GM23338 (cell line): ENCODE measurements at regions not wholly inside any gene's neighbourhood (a gene's known extent, or its start where the extent isn't known, plus 50 kb on each side); places are given as distances from the start of the nearest gene placed in this dataset.

Experiments used
- ATAC-seq: fragments of 200-7000 bp; cut with Tn5 transposase; 3 replicates; pipeline ENCODE4 v1.9.1; 2020
- DNase-seq: peaks from one replicate; pipeline ENCODE4 v3.0.0-alpha.2; 2015; ENCODE audit warnings: low spot score
- H2AFZ ChIP-seq: fragments of 200-600 bp; sonication (generic); 2 replicates; pipeline ENCODE4 v1.8.0; 2016; ENCODE audit warnings: antibody characterized with exemption, mild to moderate bottlenecking, moderate library complexity
- H3F3A ChIP-seq: fragments of 200-600 bp; sonication (generic); replicated peaks from 2 replicates; pipeline ENCODE4 v1.8.0; 2017; ENCODE audit warnings: antibody characterized with exemption, mixed run types, low read depth
- H3K27ac ChIP-seq: fragments of 200-600 bp; sonication (generic); 2 replicates; pipeline ENCODE4 v1.6.1; 2016; ENCODE audit warnings: low read depth
- H3K27me3 ChIP-seq: fragments of 200-600 bp; sonication (generic); 2 replicates; pipeline ENCODE4 v1.8.0; 2016; ENCODE audit warnings: mild to moderate bottlenecking, mixed run types, moderate library complexity; ENCODE audit not compliant: insufficient read depth
- H3K36me3 ChIP-seq: fragments of 200-600 bp; sonication (generic); 2 replicates; pipeline ENCODE4 v1.8.0; 2016; ENCODE audit warnings: mild to moderate bottlenecking; ENCODE audit not compliant: insufficient read depth
- H3K4me1 ChIP-seq: fragments of 200-600 bp; sonication (generic); 2 replicates; pipeline ENCODE4 v1.8.0; 2016; ENCODE audit warnings: mild to moderate bottlenecking, moderate library complexity; ENCODE audit not compliant: insufficient read depth
- H3K4me2 ChIP-seq: fragments of 200-600 bp; sonication (generic); 2 replicates; pipeline ENCODE4 v1.7.1; 2017; ENCODE audit warnings: mixed run types
- H3K4me3 ChIP-seq: fragments of 200-600 bp; sonication (generic); 2 replicates; pipeline ENCODE4 v1.6.1; 2016; ENCODE audit warnings: mixed run types
- H3K79me2 ChIP-seq: fragments of 200-600 bp; sonication (generic); replicated peaks from 2 replicates; pipeline ENCODE4 v1.8.0; 2017; ENCODE audit warnings: mild to moderate bottlenecking; ENCODE audit not compliant: insufficient read depth
- H3K9me2 ChIP-seq: fragments of 200-600 bp; sonication (generic); 2 replicates; pipeline ENCODE4 v1.8.0; 2017; ENCODE audit not compliant: insufficient read depth
- H4K20me1 ChIP-seq: fragments of 200-600 bp; sonication (generic); replicated peaks from 2 replicates; pipeline ENCODE4 v1.8.0; 2017; ENCODE audit warnings: mild to moderate bottlenecking; ENCODE audit not compliant: insufficient read depth
- H3K27ac Mint-ChIP-seq: 2 replicates; pipeline ENCODE4 v1.8.0; 2020; ENCODE audit warnings: inconsistent platforms, mild to moderate bottlenecking, moderate library complexity, mixed read lengths
- H3K27me3 Mint-ChIP-seq: 3 replicates; pipeline ENCODE4 v1.8.0; 2022; ENCODE audit warnings: low read depth, mild to moderate bottlenecking, moderate library complexity, mixed read lengths, inconsistent platforms; ENCODE audit not compliant: insufficient read depth, poor library complexity
- H3K36me3 Mint-ChIP-seq: 3 replicates; pipeline ENCODE4 v1.8.0; 2021; ENCODE audit warnings: low read depth, mild to moderate bottlenecking, inconsistent platforms, moderate library complexity, mixed read lengths
- H3K4me1 Mint-ChIP-seq: 3 replicates; pipeline ENCODE4 v1.8.0; 2020; ENCODE audit warnings: mild to moderate bottlenecking, inconsistent platforms, mixed read lengths
- H3K4me3 Mint-ChIP-seq: 3 replicates; pipeline ENCODE4 v1.8.0; 2021; ENCODE audit warnings: moderate library complexity, mild to moderate bottlenecking, inconsistent platforms, mixed read lengths
- H3K9me3 Mint-ChIP-seq: 3 replicates; pipeline ENCODE4 v1.8.0; 2020; ENCODE audit warnings: moderate library complexity, mild to moderate bottlenecking, inconsistent platforms, mixed read lengths
- CREB1 ChIP-seq: fragments of 250-450 bp; sonication (Bioruptor Pico); IDR thresholded peaks from 2 replicates; pipeline ENCODE4 v1.5.0; 2020; ENCODE audit warnings: low read depth, mild to moderate bottlenecking, moderate library complexity
- EZH2 ChIP-seq: fragments of 200-600 bp; sonication (generic); IDR thresholded peaks from one replicate; pipeline ENCODE4 v1.8.0; 2017; ENCODE audit warnings: antibody characterized with exemption, mild to moderate bottlenecking, low read depth; ENCODE audit not compliant: unreplicated experiment
- EZH2phosphoT487 ChIP-seq: fragments of 200-600 bp; sonication (generic); IDR thresholded peaks from one replicate; pipeline ENCODE4 v1.8.1; 2018; ENCODE audit warnings: antibody characterized with exemption; ENCODE audit not compliant: unreplicated experiment
- JUNB ChIP-seq: IDR thresholded peaks from one replicate; pipeline ENCODE4 v1.6.1; 2016; ENCODE audit warnings: antibody characterized with exemption; ENCODE audit not compliant: unreplicated experiment
- NANOG ChIP-seq: IDR thresholded peaks from 2 replicates; pipeline ENCODE4 v1.6.1; 2016; ENCODE audit warnings: antibody characterized with exemption, borderline replicate concordance
- POLR2AphosphoS5 ChIP-seq: IDR thresholded peaks from 2 replicates; pipeline ENCODE4 v1.6.1; 2016; ENCODE audit warnings: antibody characterized with exemption, low read depth
- STAT1 ChIP-seq: IDR thresholded peaks from one replicate; pipeline ENCODE4 v1.6.1; 2016; ENCODE audit warnings: antibody characterized with exemption; ENCODE audit not compliant: unreplicated experiment
- ZNF114 ChIP-seq: fragments of 250-450 bp; sonication (Bioruptor Pico); IDR thresholded peaks from 2 replicates; pipeline ENCODE4 v1.5.0; 2020; ENCODE audit warnings: mild to moderate bottlenecking, moderate library complexity
- ZNF331 ChIP-seq: fragments of 250-450 bp; sonication (Bioruptor Pico); IDR thresholded peaks from 2 replicates; pipeline ENCODE4 v1.5.0; 2020; ENCODE audit warnings: low read depth, mild to moderate bottlenecking, moderate library complexity
- TF ChIP-seq, protein P1 (sequence below): IDR thresholded peaks from 2 replicates; pipeline ENCODE4 v1.6.1; 2016; ENCODE audit warnings: antibody characterized with exemption
- TF ChIP-seq, protein P2 (sequence below): IDR thresholded peaks from one replicate; pipeline ENCODE4 v1.6.1; 2018; ENCODE audit warnings: antibody characterized with exemption; ENCODE audit not compliant: unreplicated experiment
- TF ChIP-seq, protein P3 (sequence below), 2 experiments: fragments of 200-600 bp in 1 of 2; sonication (generic) in 1 of 2; conservative IDR thresholded peaks; 2 replicates each; pipeline versions ENCODE4 v1.5.1 to v1.6.1; 2016 to 2017; ENCODE audit warnings: antibody characterized with exemption in 2 of 2, low read depth in 2 of 2, mild to moderate bottlenecking in 2 of 2, moderate library complexity in 1 of 2
- TF ChIP-seq, protein P4 (sequence below): fragments of 250-450 bp; sonication (Bioruptor Pico); IDR thresholded peaks from 2 replicates; pipeline ENCODE4 v1.5.0; 2020; ENCODE audit warnings: mild to moderate bottlenecking, moderate library complexity

DNA sequence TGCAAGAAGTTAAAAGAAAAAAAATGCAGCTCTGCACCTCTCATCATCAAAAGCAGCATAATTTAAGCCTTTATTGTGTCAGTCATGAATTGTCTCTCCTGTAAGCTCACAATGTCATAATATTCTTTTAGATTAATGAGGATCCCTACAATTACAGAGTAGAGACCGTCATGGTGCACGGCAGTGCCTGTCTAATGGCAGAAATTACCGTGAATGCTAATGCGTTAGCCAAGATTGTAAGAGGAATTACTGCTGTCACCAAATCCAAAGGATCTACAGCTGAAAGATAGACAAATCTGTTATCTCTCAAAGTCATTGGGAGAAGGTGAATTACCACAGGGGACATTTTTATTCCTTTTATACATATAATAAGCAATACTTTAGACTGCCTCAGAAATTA is 631.6 kb upstream of the NRSN1 start (continued):
- TF ChIP-seq, protein P1, sequence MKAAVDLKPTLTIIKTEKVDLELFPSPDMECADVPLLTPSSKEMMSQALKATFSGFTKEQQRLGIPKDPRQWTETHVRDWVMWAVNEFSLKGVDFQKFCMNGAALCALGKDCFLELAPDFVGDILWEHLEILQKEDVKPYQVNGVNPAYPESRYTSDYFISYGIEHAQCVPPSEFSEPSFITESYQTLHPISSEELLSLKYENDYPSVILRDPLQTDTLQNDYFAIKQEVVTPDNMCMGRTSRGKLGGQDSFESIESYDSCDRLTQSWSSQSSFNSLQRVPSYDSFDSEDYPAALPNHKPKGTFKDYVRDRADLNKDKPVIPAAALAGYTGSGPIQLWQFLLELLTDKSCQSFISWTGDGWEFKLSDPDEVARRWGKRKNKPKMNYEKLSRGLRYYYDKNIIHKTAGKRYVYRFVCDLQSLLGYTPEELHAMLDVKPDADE, result no peak
- TF ChIP-seq CREB1 (no peak), POLR2AphosphoS5 (no peak)

DNA sequence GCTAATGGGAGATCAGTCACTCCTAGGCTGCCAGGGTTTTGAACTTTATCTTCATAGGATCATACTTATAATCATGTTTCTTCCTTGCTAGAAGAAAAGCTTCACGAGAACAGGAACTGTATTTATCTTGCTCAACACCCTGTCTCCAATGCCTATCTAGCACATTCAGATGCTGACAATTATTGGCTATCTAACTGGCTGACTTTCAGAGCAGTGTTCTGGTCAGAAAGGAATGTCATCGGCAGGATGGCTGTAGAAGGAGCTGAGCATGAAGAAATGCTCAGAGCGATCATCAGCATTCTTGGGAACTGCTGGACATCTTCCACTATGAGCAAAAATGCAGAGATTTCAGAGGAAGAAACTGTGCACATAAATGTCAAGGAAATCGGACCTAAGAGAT is 628.0 kb upstream of the NRSN1 start:
- Histone ChIP-seq H3K4me1 (no peaks in the 10 kb centered on the region), H3K27me3 (no peaks in the 10 kb centered on the region), H4K20me1 (no peaks in the 10 kb centered on the region), H3K4me3 (no peak overlapping the region), H3K9me2 (no peaks in the 10 kb centered on the region), H3K79me2 (no peaks in the 10 kb centered on the region), H3K36me3 (no peaks in the 10 kb centered on the region), H2AFZ (no peak overlapping the region), H3K4me2 (no peak overlapping the region), H3K27ac (no peak overlapping the region), H3F3A (no peaks in the 10 kb centered on the region)
- no peak overlapping the region for H3K4me3 Mint-ChIP-seq
- H3K36me3 Mint-ChIP-seq, result no peaks in the 10 kb centered on the region
- H3K27ac Mint-ChIP-seq, result no peak overlapping the region
- ATAC-seq (no peak), DNase-seq (no peak)
- H3K4me1 Mint-ChIP-seq, result no peaks in the 10 kb centered on the region
- no peaks in the 10 kb centered on the region for H3K9me3 Mint-ChIP-seq
- no peaks in the 10 kb centered on the region for H3K27me3 Mint-ChIP-seq
- TF ChIP-seq, protein P2, sequence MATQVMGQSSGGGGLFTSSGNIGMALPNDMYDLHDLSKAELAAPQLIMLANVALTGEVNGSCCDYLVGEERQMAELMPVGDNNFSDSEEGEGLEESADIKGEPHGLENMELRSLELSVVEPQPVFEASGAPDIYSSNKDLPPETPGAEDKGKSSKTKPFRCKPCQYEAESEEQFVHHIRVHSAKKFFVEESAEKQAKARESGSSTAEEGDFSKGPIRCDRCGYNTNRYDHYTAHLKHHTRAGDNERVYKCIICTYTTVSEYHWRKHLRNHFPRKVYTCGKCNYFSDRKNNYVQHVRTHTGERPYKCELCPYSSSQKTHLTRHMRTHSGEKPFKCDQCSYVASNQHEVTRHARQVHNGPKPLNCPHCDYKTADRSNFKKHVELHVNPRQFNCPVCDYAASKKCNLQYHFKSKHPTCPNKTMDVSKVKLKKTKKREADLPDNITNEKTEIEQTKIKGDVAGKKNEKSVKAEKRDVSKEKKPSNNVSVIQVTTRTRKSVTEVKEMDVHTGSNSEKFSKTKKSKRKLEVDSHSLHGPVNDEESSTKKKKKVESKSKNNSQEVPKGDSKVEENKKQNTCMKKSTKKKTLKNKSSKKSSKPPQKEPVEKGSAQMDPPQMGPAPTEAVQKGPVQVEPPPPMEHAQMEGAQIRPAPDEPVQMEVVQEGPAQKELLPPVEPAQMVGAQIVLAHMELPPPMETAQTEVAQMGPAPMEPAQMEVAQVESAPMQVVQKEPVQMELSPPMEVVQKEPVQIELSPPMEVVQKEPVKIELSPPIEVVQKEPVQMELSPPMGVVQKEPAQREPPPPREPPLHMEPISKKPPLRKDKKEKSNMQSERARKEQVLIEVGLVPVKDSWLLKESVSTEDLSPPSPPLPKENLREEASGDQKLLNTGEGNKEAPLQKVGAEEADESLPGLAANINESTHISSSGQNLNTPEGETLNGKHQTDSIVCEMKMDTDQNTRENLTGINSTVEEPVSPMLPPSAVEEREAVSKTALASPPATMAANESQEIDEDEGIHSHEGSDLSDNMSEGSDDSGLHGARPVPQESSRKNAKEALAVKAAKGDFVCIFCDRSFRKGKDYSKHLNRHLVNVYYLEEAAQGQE, result no peak
- TF ChIP-seq STAT1, result no peak
- TF ChIP-seq, protein P3, sequence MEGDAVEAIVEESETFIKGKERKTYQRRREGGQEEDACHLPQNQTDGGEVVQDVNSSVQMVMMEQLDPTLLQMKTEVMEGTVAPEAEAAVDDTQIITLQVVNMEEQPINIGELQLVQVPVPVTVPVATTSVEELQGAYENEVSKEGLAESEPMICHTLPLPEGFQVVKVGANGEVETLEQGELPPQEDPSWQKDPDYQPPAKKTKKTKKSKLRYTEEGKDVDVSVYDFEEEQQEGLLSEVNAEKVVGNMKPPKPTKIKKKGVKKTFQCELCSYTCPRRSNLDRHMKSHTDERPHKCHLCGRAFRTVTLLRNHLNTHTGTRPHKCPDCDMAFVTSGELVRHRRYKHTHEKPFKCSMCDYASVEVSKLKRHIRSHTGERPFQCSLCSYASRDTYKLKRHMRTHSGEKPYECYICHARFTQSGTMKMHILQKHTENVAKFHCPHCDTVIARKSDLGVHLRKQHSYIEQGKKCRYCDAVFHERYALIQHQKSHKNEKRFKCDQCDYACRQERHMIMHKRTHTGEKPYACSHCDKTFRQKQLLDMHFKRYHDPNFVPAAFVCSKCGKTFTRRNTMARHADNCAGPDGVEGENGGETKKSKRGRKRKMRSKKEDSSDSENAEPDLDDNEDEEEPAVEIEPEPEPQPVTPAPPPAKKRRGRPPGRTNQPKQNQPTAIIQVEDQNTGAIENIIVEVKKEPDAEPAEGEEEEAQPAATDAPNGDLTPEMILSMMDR (conservative IDR thresholded peaks at IDR 0.05; ENCODE audit: low read depth in 2 of 2), result no peak
- no peak for TF ChIP-seq NANOG
- no peak for TF ChIP-seq CREB1
- TF ChIP-seq, protein P4, sequence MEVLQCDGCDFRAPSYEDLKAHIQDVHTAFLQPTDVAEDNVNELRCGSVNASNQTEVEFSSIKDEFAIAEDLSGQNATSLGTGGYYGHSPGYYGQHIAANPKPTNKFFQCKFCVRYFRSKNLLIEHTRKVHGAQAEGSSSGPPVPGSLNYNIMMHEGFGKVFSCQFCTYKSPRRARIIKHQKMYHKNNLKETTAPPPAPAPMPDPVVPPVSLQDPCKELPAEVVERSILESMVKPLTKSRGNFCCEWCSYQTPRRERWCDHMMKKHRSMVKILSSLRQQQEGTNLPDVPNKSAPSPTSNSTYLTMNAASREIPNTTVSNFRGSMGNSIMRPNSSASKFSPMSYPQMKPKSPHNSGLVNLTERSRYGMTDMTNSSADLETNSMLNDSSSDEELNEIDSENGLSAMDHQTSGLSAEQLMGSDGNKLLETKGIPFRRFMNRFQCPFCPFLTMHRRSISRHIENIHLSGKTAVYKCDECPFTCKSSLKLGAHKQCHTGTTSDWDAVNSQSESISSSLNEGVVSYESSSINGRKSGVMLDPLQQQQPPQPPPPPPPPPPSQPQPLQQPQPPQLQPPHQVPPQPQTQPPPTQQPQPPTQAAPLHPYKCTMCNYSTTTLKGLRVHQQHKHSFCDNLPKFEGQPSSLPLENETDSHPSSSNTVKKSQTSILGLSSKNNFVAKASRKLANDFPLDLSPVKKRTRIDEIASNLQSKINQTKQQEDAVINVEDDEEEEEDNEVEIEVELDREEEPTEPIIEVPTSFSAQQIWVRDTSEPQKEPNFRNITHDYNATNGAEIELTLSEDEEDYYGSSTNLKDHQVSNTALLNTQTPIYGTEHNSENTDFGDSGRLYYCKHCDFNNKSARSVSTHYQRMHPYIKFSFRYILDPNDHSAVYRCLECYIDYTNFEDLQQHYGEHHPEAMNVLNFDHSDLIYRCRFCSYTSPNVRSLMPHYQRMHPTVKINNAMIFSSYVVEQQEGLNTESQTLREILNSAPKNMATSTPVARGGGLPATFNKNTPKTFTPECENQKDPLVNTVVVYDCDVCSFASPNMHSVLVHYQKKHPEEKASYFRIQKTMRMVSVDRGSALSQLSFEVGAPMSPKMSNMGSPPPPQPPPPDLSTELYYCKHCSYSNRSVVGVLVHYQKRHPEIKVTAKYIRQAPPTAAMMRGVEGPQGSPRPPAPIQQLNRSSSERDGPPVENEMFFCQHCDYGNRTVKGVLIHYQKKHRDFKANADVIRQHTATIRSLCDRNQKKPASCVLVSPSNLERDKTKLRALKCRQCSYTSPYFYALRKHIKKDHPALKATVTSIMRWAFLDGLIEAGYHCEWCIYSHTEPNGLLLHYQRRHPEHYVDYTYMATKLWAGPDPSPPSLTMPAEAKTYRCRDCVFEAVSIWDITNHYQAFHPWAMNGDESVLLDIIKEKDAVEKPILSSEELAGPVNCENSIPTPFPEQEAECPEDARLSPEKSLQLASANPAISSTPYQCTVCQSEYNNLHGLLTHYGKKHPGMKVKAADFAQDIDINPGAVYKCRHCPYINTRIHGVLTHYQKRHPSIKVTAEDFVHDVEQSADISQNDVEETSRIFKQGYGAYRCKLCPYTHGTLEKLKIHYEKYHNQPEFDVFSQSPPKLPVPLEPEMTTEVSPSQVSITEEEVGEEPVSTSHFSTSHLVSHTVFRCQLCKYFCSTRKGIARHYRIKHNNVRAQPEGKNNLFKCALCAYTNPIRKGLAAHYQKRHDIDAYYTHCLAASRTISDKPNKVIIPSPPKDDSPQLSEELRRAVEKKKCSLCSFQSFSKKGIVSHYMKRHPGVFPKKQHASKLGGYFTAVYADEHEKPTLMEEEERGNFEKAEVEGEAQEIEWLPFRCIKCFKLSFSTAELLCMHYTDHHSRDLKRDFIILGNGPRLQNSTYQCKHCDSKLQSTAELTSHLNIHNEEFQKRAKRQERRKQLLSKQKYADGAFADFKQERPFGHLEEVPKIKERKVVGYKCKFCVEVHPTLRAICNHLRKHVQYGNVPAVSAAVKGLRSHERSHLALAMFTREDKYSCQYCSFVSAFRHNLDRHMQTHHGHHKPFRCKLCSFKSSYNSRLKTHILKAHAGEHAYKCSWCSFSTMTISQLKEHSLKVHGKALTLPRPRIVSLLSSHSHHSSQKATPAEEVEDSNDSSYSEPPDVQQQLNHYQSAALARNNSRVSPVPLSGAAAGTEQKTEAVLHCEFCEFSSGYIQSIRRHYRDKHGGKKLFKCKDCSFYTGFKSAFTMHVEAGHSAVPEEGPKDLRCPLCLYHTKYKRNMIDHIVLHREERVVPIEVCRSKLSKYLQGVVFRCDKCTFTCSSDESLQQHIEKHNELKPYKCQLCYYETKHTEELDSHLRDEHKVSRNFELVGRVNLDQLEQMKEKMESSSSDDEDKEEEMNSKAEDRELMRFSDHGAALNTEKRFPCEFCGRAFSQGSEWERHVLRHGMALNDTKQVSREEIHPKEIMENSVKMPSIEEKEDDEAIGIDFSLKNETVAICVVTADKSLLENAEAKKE, result no peak
- TF ChIP-seq ZNF114, result no peak
- TF ChIP-seq EZH2, result no peak
- TF ChIP-seq ZNF331 (CRISPR knock-in tag), result no peak
- TF ChIP-seq POLR2AphosphoS5, result no peak
- TF ChIP-seq EZH2phosphoT487, result no peak
- no peak for TF ChIP-seq JUNB
